HG03103 (cell line): ENCODE measurements at regions not wholly inside any gene's neighbourhood (a gene's known extent, or its start where the extent isn't known, plus 50 kb on each side); places are given as distances from the start of the nearest gene placed in this dataset.
"Not testable (repeated sequence)": the region's sequence is repeated elsewhere in the genome, so short reads cannot be mapped to it uniquely, and the experiment has no call there.

Experiments
- ATAC-seq: cut with Tn5 transposase; IDR thresholded peaks from one replicate; pipeline ENCODE4 v1.9.1; 2021; ENCODE audit warnings: low read depth; ENCODE audit not compliant: unreplicated experiment

GRCh38 chr5:10133830-10134229 lies 115.9 kb downstream of the ATPSCKMT start:
- ATAC-seq, result no peak

GRCh38 chr5:10130881-10131280 lies 118.8 kb downstream of the ATPSCKMT start:
- no peak for ATAC-seq

- no peak for ATAC-seq
Measured at GRCh38 chr5:10126900-10127299, 122.8 kb downstream of the ATPSCKMT start.

GRCh38 chr5:10125116-10125515 lies 124.6 kb downstream of the ATPSCKMT start:
- ATAC-seq, result no peak

GRCh38 chr5:10124287-10124686 lies 125.4 kb downstream of the ATPSCKMT start:
- no peak for ATAC-seq

GRCh38 chr5:10123254-10123989 lies 126.3 kb downstream of the ATPSCKMT start:
- no peak for ATAC-seq

GRCh38 chr5:10122076-10122726 lies 127.5 kb downstream of the ATPSCKMT start:
- ATAC-seq, result no peak

- ATAC-seq, result no peak
Measured at GRCh38 chr5:10120934-10121333, 128.8 kb downstream of the ATPSCKMT start.

- no peak for ATAC-seq
Measured at GRCh38 chr5:10118150-10118549, 131.5 kb downstream of the ATPSCKMT start.

GRCh38 chr5:10116594-10116993 lies 133.1 kb downstream of the ATPSCKMT start:
- no peak for ATAC-seq

GRCh38 chr5:10115669-10116068 lies 134.0 kb downstream of the ATPSCKMT start:
- no peak for ATAC-seq

GRCh38 chr5:10111571-10111970 lies 138.1 kb downstream of the ATPSCKMT start:
- no peak for ATAC-seq

- no peak for ATAC-seq
Measured at GRCh38 chr5:10110228-10110627, 139.5 kb downstream of the ATPSCKMT start.

GRCh38 chr5:10109299-10109698 lies 140.4 kb downstream of the ATPSCKMT start:
- no peak for ATAC-seq

GRCh38 chr5:10106806-10107205 lies 142.9 kb downstream of the ATPSCKMT start:
- ATAC-seq, result no peak

- no peak for ATAC-seq
Measured at GRCh38 chr5:10106285-10106684, 143.4 kb downstream of the ATPSCKMT start.

GRCh38 chr5:10102706-10103497 lies 146.8 kb downstream of the ATPSCKMT start:
- ATAC-seq, result no peak

- ATAC-seq, result not testable (repeated sequence)
Measured at GRCh38 chr5:10102235-10102634, 147.5 kb downstream of the ATPSCKMT start.

GRCh38 chr5:10099548-10099947 lies 150.1 kb downstream of the ATPSCKMT start:
- ATAC-seq, result no peak

- ATAC-seq, result no peak
Measured at GRCh38 chr5:10091701-10092100, 158.0 kb downstream of the ATPSCKMT start.

GRCh38 chr5:10090074-10090473 lies 159.6 kb downstream of the ATPSCKMT start:
- ATAC-seq, result no peak
